GM23338 (cell line): ENCODE measurements at regions not wholly inside any gene's neighbourhood (a gene's known extent, or its start where the extent isn't known, plus 50 kb on each side); places are given as distances from the start of the nearest gene placed in this dataset.

Experiments used
- EZH2 ChIP-seq: fragments of 200-600 bp; sonication (generic); IDR thresholded peaks from one replicate; pipeline ENCODE4 v1.8.0; 2017; ENCODE audit warnings: antibody characterized with exemption, mild to moderate bottlenecking, low read depth; ENCODE audit not compliant: unreplicated experiment
- JUNB ChIP-seq: IDR thresholded peaks from one replicate; pipeline ENCODE4 v1.6.1; 2016; ENCODE audit warnings: antibody characterized with exemption; ENCODE audit not compliant: unreplicated experiment
- REST ChIP-seq: IDR thresholded peaks from one replicate; pipeline ENCODE4 v1.6.1; 2018; ENCODE audit warnings: antibody characterized with exemption; ENCODE audit not compliant: unreplicated experiment
- STAT1 ChIP-seq: IDR thresholded peaks from one replicate; pipeline ENCODE4 v1.6.1; 2016; ENCODE audit warnings: antibody characterized with exemption; ENCODE audit not compliant: unreplicated experiment
- ZNF462 ChIP-seq: fragments of 250-450 bp; sonication (Bioruptor Pico); IDR thresholded peaks from 2 replicates; pipeline ENCODE4 v1.5.0; 2020; ENCODE audit warnings: mild to moderate bottlenecking, moderate library complexity
- TF ChIP-seq, protein P1 (sequence below): IDR thresholded peaks from 2 replicates; pipeline ENCODE4 v1.6.1; 2016; ENCODE audit warnings: antibody characterized with exemption

DNA sequence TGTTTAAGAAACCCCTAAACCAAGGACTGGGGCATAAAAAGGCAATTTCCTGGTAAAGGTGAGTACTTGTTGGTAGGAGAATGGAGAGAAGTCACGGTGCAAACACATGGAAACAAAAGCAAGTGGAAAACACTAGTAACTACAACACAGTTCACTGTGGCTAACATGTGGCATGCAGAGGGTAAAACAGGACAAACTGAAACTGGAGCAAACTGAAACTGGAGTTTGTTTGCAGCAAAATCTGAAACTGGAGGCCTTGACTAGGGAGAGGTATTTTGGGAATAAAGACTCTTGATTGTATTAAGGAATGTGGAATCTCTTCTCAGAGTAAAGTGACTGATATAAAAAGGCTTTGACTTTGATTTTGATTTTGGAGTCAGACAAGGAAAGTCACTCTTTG is 376.3 kb upstream of the PRMT6 start (continued):
- TF ChIP-seq ZNF462 (CRISPR knock-in tag): no peak
- TF ChIP-seq EZH2: no peak
- no peak for TF ChIP-seq JUNB
- TF ChIP-seq, protein P1, sequence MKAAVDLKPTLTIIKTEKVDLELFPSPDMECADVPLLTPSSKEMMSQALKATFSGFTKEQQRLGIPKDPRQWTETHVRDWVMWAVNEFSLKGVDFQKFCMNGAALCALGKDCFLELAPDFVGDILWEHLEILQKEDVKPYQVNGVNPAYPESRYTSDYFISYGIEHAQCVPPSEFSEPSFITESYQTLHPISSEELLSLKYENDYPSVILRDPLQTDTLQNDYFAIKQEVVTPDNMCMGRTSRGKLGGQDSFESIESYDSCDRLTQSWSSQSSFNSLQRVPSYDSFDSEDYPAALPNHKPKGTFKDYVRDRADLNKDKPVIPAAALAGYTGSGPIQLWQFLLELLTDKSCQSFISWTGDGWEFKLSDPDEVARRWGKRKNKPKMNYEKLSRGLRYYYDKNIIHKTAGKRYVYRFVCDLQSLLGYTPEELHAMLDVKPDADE: no peak
- no peak for TF ChIP-seq REST
- TF ChIP-seq STAT1: no peak
